OCI-LY3 (cell line): ENCODE measurements at regions not wholly inside any gene's neighbourhood (a gene's known extent, or its start where the extent isn't known, plus 50 kb on each side); places are given as distances from the start of the nearest gene placed in this dataset.

Experiments
- H2AFZ ChIP-seq: fragments of 200-600, 300-600 bp; shearing (Covaris generic); 2 replicates; pipeline ENCODE4 v1.6.0; 2014; ENCODE audit warnings: antibody characterized with exemption, low read depth, low read length
- H3K27ac ChIP-seq: fragments of 200-600, 300-600 bp; sonication (generic); 2 replicates; pipeline ENCODE4 v1.5.1; 2014; ENCODE audit warnings: mild to moderate bottlenecking, low read length, moderate library complexity, mixed read lengths
- H3K27me3 ChIP-seq: fragments of 200-600, 300-600 bp; sonication (generic); 2 replicates; pipeline ENCODE4 v1.6.1; 2014; ENCODE audit warnings: low read depth, low read length, mixed read lengths
- H3K36me3 ChIP-seq: fragments of 200-600, 300-600 bp; sonication (generic); replicated peaks from 2 replicates; pipeline ENCODE3; 2014; ENCODE audit warnings: low read depth, low read length, mixed read lengths
- H3K4me1 ChIP-seq: fragments of 300-600, 200-600 bp; sonication (generic); 2 replicates; pipeline ENCODE4 v1.6.1; 2014; ENCODE audit warnings: low read length, mixed read lengths
- H3K4me2 ChIP-seq: fragments of 200-600, 300-600 bp; sonication (generic); 2 replicates; pipeline ENCODE4 v1.6.1; 2014; ENCODE audit warnings: low read length, mixed read lengths
- H3K4me3 ChIP-seq: fragments of 300-600, 200-600 bp; sonication (generic); 2 replicates; pipeline ENCODE4 v1.5.1; 2014; ENCODE audit warnings: antibody characterized with exemption, mild to moderate bottlenecking, low read length, moderate library complexity
- H3K79me2 ChIP-seq: fragments of 300-600, 200-600 bp; shearing (Covaris generic); 2 replicates; pipeline ENCODE4 v1.6.1; 2014; ENCODE audit warnings: mild to moderate bottlenecking, low read length, mixed read lengths
- H3K9ac ChIP-seq: fragments of 300-600, 200-600 bp; shearing (Covaris generic); 2 replicates; pipeline ENCODE4 v1.6.0; 2014; ENCODE audit warnings: mild to moderate bottlenecking, low read length, moderate library complexity
- H3K9me3 ChIP-seq: fragments of 200-600, 300-600 bp; shearing (Covaris generic); 2 replicates; pipeline ENCODE4 v1.6.1; 2014; ENCODE audit warnings: low read length, mixed read lengths; ENCODE audit not compliant: insufficient read depth
- H4K20me1 ChIP-seq: fragments of 200-600, 300-600 bp; sonication (generic); 2 replicates; pipeline ENCODE4 v1.6.1; 2016; ENCODE audit warnings: low read length, mixed read lengths; ENCODE audit not compliant: insufficient read depth
- EZH2phosphoT487 ChIP-seq: fragments of 200-600 bp; shearing (Covaris generic); IDR thresholded peaks from 2 replicates; pipeline ENCODE4 v1.6.1; 2018; ENCODE audit warnings: antibody characterized with exemption, mixed run types, low read depth
- TF ChIP-seq, protein P1 (sequence below): fragments of 200-600, 300-600 bp; sonication (generic); IDR thresholded peaks from 2 replicates; pipeline ENCODE4 v1.5.1; 2014; ENCODE audit warnings: antibody characterized with exemption, low read length, low read depth

DNA sequence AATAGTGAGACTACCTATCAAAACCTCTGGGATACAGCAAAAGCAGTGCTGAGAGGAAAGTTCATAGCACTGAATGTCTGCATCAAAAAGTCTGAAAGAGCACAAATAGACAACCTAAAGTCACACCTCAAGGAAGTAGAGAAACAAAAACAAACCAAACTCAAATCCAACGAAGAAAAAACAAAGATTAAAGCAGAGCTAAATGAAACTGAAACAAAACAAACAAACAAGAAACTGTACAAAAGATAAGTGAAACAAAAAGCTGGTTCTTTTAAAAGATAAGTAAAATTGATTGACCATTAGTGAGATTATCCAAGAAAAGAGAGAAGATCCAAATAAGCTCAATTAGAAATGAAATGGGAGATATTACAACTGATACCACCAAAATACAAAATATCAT, 378.3 kb upstream of the NDST4 start:
- Histone ChIP-seq H3K9ac (no peak overlapping the region), H3K27ac (no peak overlapping the region), H3K4me3 (no peak overlapping the region), H3K4me2 (no peak overlapping the region), H3K27me3 (no peaks in the 10 kb centered on the region), H3K36me3 (peaks cover 6% of the 10 kb centered on the region), H3K79me2 (no peaks in the 10 kb centered on the region), H4K20me1 (no peaks in the 10 kb centered on the region), H2AFZ (no peak overlapping the region), H3K9me3 (peaks cover 2% of the 10 kb centered on the region; the same call in 1 of the 2 replicates), H3K4me1 (no peaks in the 10 kb centered on the region)
- no peak for TF ChIP-seq EZH2phosphoT487
- TF ChIP-seq, protein P1, sequence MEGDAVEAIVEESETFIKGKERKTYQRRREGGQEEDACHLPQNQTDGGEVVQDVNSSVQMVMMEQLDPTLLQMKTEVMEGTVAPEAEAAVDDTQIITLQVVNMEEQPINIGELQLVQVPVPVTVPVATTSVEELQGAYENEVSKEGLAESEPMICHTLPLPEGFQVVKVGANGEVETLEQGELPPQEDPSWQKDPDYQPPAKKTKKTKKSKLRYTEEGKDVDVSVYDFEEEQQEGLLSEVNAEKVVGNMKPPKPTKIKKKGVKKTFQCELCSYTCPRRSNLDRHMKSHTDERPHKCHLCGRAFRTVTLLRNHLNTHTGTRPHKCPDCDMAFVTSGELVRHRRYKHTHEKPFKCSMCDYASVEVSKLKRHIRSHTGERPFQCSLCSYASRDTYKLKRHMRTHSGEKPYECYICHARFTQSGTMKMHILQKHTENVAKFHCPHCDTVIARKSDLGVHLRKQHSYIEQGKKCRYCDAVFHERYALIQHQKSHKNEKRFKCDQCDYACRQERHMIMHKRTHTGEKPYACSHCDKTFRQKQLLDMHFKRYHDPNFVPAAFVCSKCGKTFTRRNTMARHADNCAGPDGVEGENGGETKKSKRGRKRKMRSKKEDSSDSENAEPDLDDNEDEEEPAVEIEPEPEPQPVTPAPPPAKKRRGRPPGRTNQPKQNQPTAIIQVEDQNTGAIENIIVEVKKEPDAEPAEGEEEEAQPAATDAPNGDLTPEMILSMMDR, result no peak

DNA sequence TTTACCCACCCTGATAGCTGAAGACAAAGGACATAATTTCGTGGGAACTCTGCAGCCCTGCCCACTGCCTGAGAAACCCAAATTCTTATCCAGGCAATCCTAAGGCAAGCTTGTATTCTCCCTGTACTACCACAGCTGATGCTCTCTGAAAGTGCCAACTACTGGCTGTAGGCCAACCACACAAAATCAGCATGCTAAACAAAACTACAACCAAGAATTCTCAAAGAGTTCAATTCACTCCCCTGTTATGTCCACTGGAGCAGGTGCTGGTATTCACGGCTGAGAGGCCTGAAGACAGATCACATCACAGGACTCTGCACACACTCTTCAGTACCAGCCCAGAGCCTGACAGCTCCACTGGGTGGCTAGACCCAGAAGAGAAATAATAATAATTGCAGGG, 375.9 kb upstream of the NDST4 start:
- Histone ChIP-seq H3K27me3 (no peaks in the 10 kb centered on the region), H4K20me1 (no peaks in the 10 kb centered on the region), H3K4me1 (no peaks in the 10 kb centered on the region), H3K36me3 (peaks cover 2% of the 10 kb centered on the region), H3K9me3 (no peaks in the 10 kb centered on the region), H3K4me3 (no peak overlapping the region), H2AFZ (no peak overlapping the region), H3K27ac (no peak overlapping the region), H3K4me2 (no peak overlapping the region), H3K79me2 (no peaks in the 10 kb centered on the region), H3K9ac (no peak overlapping the region)
- TF ChIP-seq EZH2phosphoT487, result no peak
- TF ChIP-seq, protein P1, result no peak

DNA sequence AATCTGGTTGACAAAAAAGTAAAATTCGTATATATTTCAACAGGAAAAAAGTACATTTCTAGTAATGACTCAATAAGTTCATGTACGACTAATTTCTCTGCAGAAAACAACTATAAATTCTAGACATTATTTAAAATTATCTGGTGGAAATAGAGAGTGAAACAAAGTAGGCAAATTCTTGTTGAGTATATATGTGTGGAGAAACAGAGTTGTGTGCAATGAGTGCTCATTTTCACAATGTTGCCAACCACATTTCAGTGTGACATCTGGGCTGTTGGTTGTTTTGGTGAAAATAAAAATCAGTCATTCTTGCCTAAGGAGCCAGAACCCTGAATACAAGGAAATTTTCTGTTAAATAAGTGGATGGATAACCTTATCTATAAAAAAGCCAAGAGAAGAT, 372.0 kb upstream of the NDST4 start:
- H3K4me3 ChIP-seq, result no peak overlapping the region
- H4K20me1 ChIP-seq, result no peaks in the 10 kb centered on the region
- H3K79me2 ChIP-seq, result no peaks in the 10 kb centered on the region
- TF ChIP-seq, protein P1, result no peak
- no peak for TF ChIP-seq EZH2phosphoT487
- H3K4me2 ChIP-seq, result no peak overlapping the region
- H3K9me3 ChIP-seq, result no peaks in the 10 kb centered on the region
- H3K4me1 ChIP-seq, result no peaks in the 10 kb centered on the region
- H2AFZ ChIP-seq, result no peak overlapping the region
- no peak overlapping the region for H3K9ac ChIP-seq
- H3K36me3 ChIP-seq, result no peaks in the 10 kb centered on the region
- no peaks in the 10 kb centered on the region for H3K27me3 ChIP-seq
- no peak overlapping the region for H3K27ac ChIP-seq

DNA sequence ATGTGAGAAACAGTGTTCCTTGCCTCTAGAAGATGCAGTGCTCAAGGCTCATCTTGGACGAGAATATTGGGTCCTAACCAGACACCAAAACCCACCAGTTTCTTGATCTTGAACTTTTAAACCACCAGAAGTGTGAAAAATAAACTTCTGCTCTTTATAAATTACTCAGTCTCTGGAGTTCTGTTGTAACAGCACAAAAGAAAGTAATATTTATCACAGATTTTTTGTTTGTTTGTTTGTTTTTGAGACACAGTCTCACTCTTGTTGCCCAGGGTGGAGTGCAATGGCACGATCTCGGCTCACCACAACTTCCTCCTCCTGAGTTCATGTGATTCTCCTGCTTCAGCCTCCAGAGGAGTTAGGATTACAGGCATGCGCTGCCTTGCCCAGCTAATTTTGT, 371.1 kb upstream of the NDST4 start:
- no peak overlapping the region for H3K9ac ChIP-seq
- no peak overlapping the region for H2AFZ ChIP-seq
- no peaks in the 10 kb centered on the region for H3K9me3 ChIP-seq
- H3K4me2 ChIP-seq, result no peak overlapping the region
- H3K27me3 ChIP-seq, result no peaks in the 10 kb centered on the region
- no peak overlapping the region for H3K4me3 ChIP-seq
- H3K4me1 ChIP-seq, result no peaks in the 10 kb centered on the region
- no peaks in the 10 kb centered on the region for H4K20me1 ChIP-seq
- no peak overlapping the region for H3K27ac ChIP-seq
- no peaks in the 10 kb centered on the region for H3K79me2 ChIP-seq
- H3K36me3 ChIP-seq, result no peaks in the 10 kb centered on the region
- TF ChIP-seq EZH2phosphoT487, result no peak
- TF ChIP-seq, protein P1, result no peak
